Trophoblast cell (in vitro differentiated cells and primary cell): ENCODE measurements at regions not wholly inside any gene's neighbourhood (a gene's known extent, or its start where the extent isn't known, plus 50 kb on each side); places are given as distances from the start of the nearest gene placed in this dataset.

Source experiments
- DNase-seq, 2 donors: peaks; one replicate each; pipeline ENCODE4 v3.0.0-alpha.2; 2016
- H2AFZ ChIP-seq: 2 replicates; pipeline ENCODE4 v1.6.1; 2013; ENCODE audit warnings: low read length, moderate library complexity, mild to moderate bottlenecking; ENCODE audit not compliant: insufficient read depth, poor library complexity
- H2AK5ac ChIP-seq: 2 replicates; pipeline ENCODE4 v1.6.1; 2013; ENCODE audit warnings: mild to moderate bottlenecking, low read length
- H2BK120ac ChIP-seq: 2 replicates; pipeline ENCODE4 v1.6.1; 2013; ENCODE audit warnings: low read length, mild to moderate bottlenecking, moderate library complexity; ENCODE audit not compliant: insufficient read depth, poor library complexity
- H2BK12ac ChIP-seq: 2 replicates; pipeline ENCODE4 v1.6.1; 2013; ENCODE audit warnings: mild to moderate bottlenecking, low read length, moderate library complexity
- H2BK5ac ChIP-seq: 2 replicates; pipeline ENCODE4 v1.6.1; 2013; ENCODE audit warnings: low read length, low read depth, moderate library complexity, mild to moderate bottlenecking; ENCODE audit not compliant: poor library complexity
- H3K14ac ChIP-seq: 2 replicates; pipeline ENCODE4 v1.6.1; 2013; ENCODE audit warnings: mild to moderate bottlenecking, low read length
- H3K18ac ChIP-seq: 2 replicates; pipeline ENCODE4 v1.6.1; 2013; ENCODE audit warnings: mild to moderate bottlenecking, low read length
- H3K23ac ChIP-seq: 2 replicates; pipeline ENCODE4 v1.6.1; 2013; ENCODE audit warnings: low read length
- H3K27ac ChIP-seq: 2 replicates; pipeline ENCODE4 v1.5.1; 2013; ENCODE audit warnings: low read depth, mild to moderate bottlenecking, inconsistent platforms, low read length, moderate library complexity
- H3K27me3 ChIP-seq: 2 replicates; pipeline ENCODE4 v1.6.1; 2013; ENCODE audit warnings: inconsistent platforms, mild to moderate bottlenecking, low read length, moderate library complexity; ENCODE audit not compliant: insufficient read depth
- H3K36me3 ChIP-seq, 2 experiments: 1 replicate in 1 of 2; 2 replicates in 1 of 2; pipeline ENCODE4 v1.6.1; 2013; ENCODE audit warnings: low read length in 2 of 2, mild to moderate bottlenecking in 2 of 2, moderate library complexity in 1 of 2; ENCODE audit not compliant: insufficient read depth in 2 of 2, control insufficient read depth in 1 of 2
- H3K4ac ChIP-seq: 2 replicates; pipeline ENCODE4 v1.6.1; 2013; ENCODE audit warnings: low read depth, mild to moderate bottlenecking, low read length, moderate library complexity
- H3K4me1 ChIP-seq, 2 experiments: 1 replicate in 1 of 2; 2 replicates in 1 of 2; pipeline ENCODE4 v1.6.1; 2013; ENCODE audit warnings: low read length in 2 of 2, mild to moderate bottlenecking in 2 of 2, moderate library complexity in 1 of 2; ENCODE audit not compliant: insufficient read depth in 2 of 2, control insufficient read depth in 1 of 2
- H3K4me2 ChIP-seq: 2 replicates; pipeline ENCODE4 v1.6.1; 2013; ENCODE audit warnings: inconsistent platforms, mild to moderate bottlenecking, low read length, moderate library complexity
- H3K4me3 ChIP-seq: 2 replicates; pipeline ENCODE4 v1.5.1; 2013; ENCODE audit warnings: mild to moderate bottlenecking, low read depth, low read length, inconsistent platforms
- H3K79me1 ChIP-seq: one replicate; pipeline ENCODE4 v1.6.1; 2013; ENCODE audit warnings: low read length
- H3K79me2 ChIP-seq: 2 replicates; pipeline ENCODE4 v1.6.1; 2013; ENCODE audit warnings: low read length, mild to moderate bottlenecking; ENCODE audit not compliant: control insufficient read depth, insufficient read depth, poor library complexity
- H3K9ac ChIP-seq: 2 replicates; pipeline ENCODE4 v1.6.1; 2013; ENCODE audit warnings: mild to moderate bottlenecking, low read length
- H3K9me3 ChIP-seq: 2 replicates; pipeline ENCODE4 v1.6.1; 2013; ENCODE audit warnings: low read depth, mild to moderate bottlenecking, control low read depth, inconsistent platforms, low read length; ENCODE audit not compliant: insufficient read depth
- H4K12ac ChIP-seq: 2 replicates; pipeline ENCODE4 v1.6.1; 2013; ENCODE audit warnings: low read depth, mild to moderate bottlenecking, low read length, moderate library complexity
- H4K8ac ChIP-seq: 2 replicates; pipeline ENCODE4 v1.6.1; 2013; ENCODE audit warnings: low read depth, mild to moderate bottlenecking, low read length, moderate library complexity
- H4K91ac ChIP-seq: one replicate; pipeline ENCODE4 v1.6.1; 2013; ENCODE audit warnings: low read depth, mild to moderate bottlenecking, low read length, moderate library complexity
- WGBS: extraction: QIAGEN DNeasy Blood & Tissue Kit; methylation state at CpG from one replicate; pipeline ENCODE4 v1.1.7; 2013; ENCODE audit warnings: missing lambda C conversion rate; ENCODE audit not compliant: insufficient read length, insufficient coverage; ENCODE audit errors: extremely low coverage; 5-methylcytosine and 5-hydroxymethylcytosine counted together

DNA sequence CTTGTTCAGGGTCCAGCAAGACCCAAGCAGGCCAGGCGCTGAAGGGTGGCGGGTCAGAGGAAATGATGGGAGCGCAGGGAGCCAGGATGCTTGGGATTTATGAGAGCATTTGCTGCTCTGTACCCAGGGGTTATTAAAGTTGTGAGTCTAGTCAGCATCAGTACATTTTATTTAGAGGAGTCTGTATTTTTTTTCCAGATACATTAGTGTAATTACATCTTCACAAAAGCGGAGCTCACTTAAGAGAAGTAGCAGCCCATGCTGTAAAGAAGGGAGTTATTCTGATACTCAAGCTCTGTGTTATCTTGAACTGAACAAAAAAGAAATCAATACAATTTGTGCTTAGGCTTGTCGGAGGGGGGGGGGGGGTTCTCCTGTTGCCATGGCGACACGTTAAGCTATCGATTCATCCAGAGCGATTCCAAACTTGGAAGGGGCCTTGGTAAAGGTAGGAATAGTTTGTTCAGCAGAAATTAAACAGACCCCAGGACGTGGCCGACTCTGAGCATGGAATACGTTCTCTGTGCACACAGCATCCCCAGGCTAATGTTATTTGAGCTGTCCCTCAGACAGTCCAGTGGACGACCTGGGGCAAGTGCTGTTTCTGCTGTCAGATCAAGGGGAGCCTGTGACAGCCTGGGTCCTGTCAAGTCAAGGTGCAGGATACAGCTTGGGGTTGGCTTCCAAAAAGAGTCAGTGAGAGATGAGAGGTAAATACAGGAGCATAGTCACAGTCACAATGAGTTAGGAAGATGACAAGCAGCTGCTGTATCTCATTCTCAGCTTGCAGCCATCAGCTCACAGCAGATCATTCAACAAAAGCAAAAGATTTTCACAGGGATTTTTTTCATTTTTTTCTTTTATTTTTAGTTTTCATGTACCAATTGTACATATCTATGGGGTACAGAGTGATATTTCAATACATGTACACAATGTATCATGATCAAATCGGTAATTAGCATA lies 387.6 kb downstream of the DCDC2C start:
- no peak overlapping the region for H3K4me3 ChIP-seq
- H3K4me2 ChIP-seq = no peak overlapping the region
- H3K9ac ChIP-seq = no peak overlapping the region
- no peak for DNase-seq
- H2AK5ac ChIP-seq = no peak overlapping the region
- no peaks in the 10 kb centered on the region for H3K27me3 ChIP-seq
- H4K12ac ChIP-seq = no peak overlapping the region
- H3K79me1 ChIP-seq = no peaks in the 10 kb centered on the region
- H2BK120ac ChIP-seq = no peak overlapping the region
- H3K9me3 ChIP-seq = no peaks in the 10 kb centered on the region
- H3K14ac ChIP-seq = no peak overlapping the region
- no peak overlapping the region for H2BK12ac ChIP-seq
- H2AFZ ChIP-seq = no peak overlapping the region
- no peaks in the 10 kb centered on the region for H3K36me3 ChIP-seq
- no peak overlapping the region for H4K91ac ChIP-seq
- no peak overlapping the region for H3K4ac ChIP-seq
- no peak overlapping the region for H3K27ac ChIP-seq
- H3K79me2 ChIP-seq = no peaks in the 10 kb centered on the region
- no peak overlapping the region for H2BK5ac ChIP-seq
- H3K18ac ChIP-seq = no peak overlapping the region
- H3K4me1 ChIP-seq = no peaks in the 10 kb centered on the region
- no peak overlapping the region for H3K23ac ChIP-seq
- H4K8ac ChIP-seq = no peak overlapping the region
- no CpG with 5 or more reads among the region's 14 CpGs for WGBS

DNA sequence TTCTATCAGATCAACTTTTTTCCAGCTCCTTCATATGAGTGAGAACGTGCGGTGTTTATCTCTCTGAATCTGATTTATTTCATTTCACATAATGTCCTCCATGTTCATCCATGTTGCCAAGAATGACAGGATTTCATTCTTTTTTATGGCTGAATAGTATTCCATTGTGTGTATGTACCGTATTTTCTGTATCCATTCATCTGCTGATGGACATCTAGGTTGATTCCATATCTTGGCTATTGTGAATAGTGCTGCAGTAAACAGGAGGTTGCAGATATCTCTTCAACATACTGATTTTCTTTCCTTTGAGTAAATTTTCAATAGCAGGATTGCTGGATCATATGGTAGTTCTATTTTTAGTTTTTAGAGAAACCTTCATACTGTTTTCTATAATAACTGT lies 388.5 kb downstream of the DCDC2C start:
- no peak overlapping the region for H2BK12ac ChIP-seq
- no peak overlapping the region for H2BK120ac ChIP-seq
- H2AFZ ChIP-seq = no peak overlapping the region
- no peak overlapping the region for H4K91ac ChIP-seq
- H3K9me3 ChIP-seq = no peaks in the 10 kb centered on the region
- H3K27me3 ChIP-seq = no peaks in the 10 kb centered on the region
- no peak overlapping the region for H3K18ac ChIP-seq
- H4K8ac ChIP-seq = no peak overlapping the region
- H4K12ac ChIP-seq = no peak overlapping the region
- H3K27ac ChIP-seq = no peak overlapping the region
- H3K79me2 ChIP-seq = no peaks in the 10 kb centered on the region
- H2AK5ac ChIP-seq = no peak overlapping the region
- H3K9ac ChIP-seq = no peak overlapping the region
- no peak overlapping the region for H3K23ac ChIP-seq
- H2BK5ac ChIP-seq = no peak overlapping the region
- DNase-seq = no peak
- H3K4me1 ChIP-seq = no peaks in the 10 kb centered on the region
- H3K4ac ChIP-seq = no peak overlapping the region
- H3K79me1 ChIP-seq = no peaks in the 10 kb centered on the region
- no CpG with 5 or more reads among the region's 3 CpGs for WGBS
- no peak overlapping the region for H3K14ac ChIP-seq
- no peak overlapping the region for H3K4me3 ChIP-seq
- H3K36me3 ChIP-seq = no peaks in the 10 kb centered on the region
- no peak overlapping the region for H3K4me2 ChIP-seq

DNA sequence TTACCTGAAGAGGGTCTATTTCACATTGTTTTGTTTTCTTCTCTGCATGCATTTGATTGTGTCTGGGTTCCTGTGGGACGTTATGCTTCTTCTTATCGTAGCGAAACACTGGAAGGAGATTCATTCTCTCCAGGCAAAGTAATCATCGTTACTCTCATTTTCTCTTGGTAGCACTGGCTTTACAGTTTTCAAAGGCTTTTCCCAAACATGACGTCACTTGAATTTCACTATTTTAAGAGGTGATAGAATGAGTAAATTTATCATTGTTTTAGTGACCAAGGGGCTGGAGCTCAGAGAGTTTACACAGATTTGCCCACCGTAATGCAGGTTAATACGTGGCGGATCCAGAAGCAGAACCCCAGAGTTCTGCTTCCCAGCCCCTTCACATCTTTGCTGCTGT lies 391.4 kb downstream of the DCDC2C start:
- Histone ChIP-seq H2AFZ (no peak overlapping the region), H3K4me3 (no peak overlapping the region), H3K79me1 (no peaks in the 10 kb centered on the region), H4K8ac (no peak overlapping the region), H3K4me2 (no peak overlapping the region), H3K4ac (no peak overlapping the region), H3K23ac (no peak overlapping the region), H3K36me3 (no peaks in the 10 kb centered on the region), H2BK5ac (no peak overlapping the region), H2BK12ac (no peak overlapping the region), H3K14ac (no peak overlapping the region), H4K12ac (no peak overlapping the region), H4K91ac (no peak overlapping the region), H3K18ac (no peak overlapping the region), H2BK120ac (no peak overlapping the region), H3K9ac (no peak overlapping the region), H3K79me2 (no peaks in the 10 kb centered on the region), H3K9me3 (no peaks in the 10 kb centered on the region), H3K27me3 (no peaks in the 10 kb centered on the region), H3K27ac (no peak overlapping the region), H2AK5ac (no peak overlapping the region), H3K4me1 (no peaks in the 10 kb centered on the region)
- DNase-seq = no peak
- WGBS = no CpG with 5 or more reads among the region's 8 CpGs

DNA sequence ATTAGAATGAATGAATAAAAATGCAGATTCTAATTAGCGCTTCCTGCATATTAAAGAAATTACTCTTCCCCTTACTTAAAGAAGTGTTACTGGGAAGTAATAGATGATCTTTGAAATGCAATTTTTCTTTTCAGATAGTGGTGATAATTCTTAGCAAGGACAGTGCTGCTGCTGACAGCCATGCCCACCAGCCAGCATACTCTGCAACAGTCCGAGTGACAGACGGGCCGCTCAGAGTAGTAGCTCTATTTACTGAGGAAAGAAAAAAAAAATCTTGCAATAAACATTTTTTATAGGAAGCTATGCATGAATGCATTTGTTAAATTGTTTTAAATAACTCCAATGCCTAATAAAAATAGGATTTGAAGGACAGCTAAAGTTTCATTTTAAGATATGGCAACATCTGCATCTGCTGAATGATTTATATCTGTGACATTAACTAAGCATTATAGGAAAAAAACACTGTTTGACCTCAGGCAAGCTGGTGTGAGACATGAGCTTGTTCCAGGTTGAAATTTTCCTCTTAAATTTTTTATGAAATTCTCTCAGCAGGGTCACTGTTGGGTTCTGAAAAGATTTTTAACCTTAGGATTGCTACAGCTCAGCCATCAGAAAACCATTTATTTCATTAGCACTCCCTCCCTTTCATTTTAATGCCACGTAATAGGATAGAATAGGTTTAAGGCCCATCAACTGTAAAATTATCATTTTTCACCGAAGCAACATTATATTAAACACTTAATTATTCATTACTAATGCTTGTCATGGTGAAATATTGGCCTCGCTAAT lies 393.8 kb downstream of the DCDC2C start:
- DNase-seq = no peak
- Histone ChIP-seq H4K12ac (no peak overlapping the region), H2AK5ac (no peak overlapping the region), H3K9ac (no peak overlapping the region), H3K4me2 (no peak overlapping the region), H2BK12ac (no peak overlapping the region), H3K14ac (no peak overlapping the region), H2BK5ac (no peak overlapping the region), H3K23ac (no peak overlapping the region), H3K79me1 (no peaks in the 10 kb centered on the region), H4K91ac (no peak overlapping the region), H3K9me3 (no peaks in the 10 kb centered on the region), H3K4me1 (no peaks in the 10 kb centered on the region), H3K36me3 (no peaks in the 10 kb centered on the region), H3K27me3 (no peaks in the 10 kb centered on the region), H3K27ac (no peak overlapping the region), H2BK120ac (no peak overlapping the region), H4K8ac (no peak overlapping the region), H3K4ac (no peak overlapping the region), H3K18ac (no peak overlapping the region), H3K79me2 (no peaks in the 10 kb centered on the region), H3K4me3 (no peak overlapping the region), H2AFZ (no peak overlapping the region)
- WGBS = no CpG with 5 or more reads among the region's 7 CpGs
